ENCODE measurements at regions not wholly inside any gene's neighbourhood (a gene's known extent, or its start where the extent isn't known, plus 50 kb on each side); places are given as distances from the start of the nearest gene placed in this dataset. TPM values are rescaled to one million over a fixed set of nuclear protein-coding genes. Genes with fewer than 3 reads are reported as not detected.

GRCh38 chr9:84224246-84224645, 116.3 kb downstream of the SLC28A3 start:
- H3K4me2 ChIP-seq = no peak overlapping the region
- no peak overlapping the region for H3K4me3 ChIP-seq
- no peaks in the 10 kb centered on the region for H3K9me3 ChIP-seq (ENCODE audit: low read depth)
- H3K4me1 ChIP-seq (ENCODE audit: insufficient read depth) = peaks cover 6% of the 10 kb centered on the region
- H3K79me2 ChIP-seq = no peaks in the 10 kb centered on the region
- no peak overlapping the region for H3K27ac ChIP-seq
- WGBS (ENCODE audit: low lambda C conversion rate, missing lambda C conversion rate) = 88% methylated on average over 5 of the region's 5 CpGs
- H4K20me1 ChIP-seq (ENCODE audit: insufficient read depth, poor library complexity, severe bottlenecking) = no peaks in the 10 kb centered on the region
- no peak for TF ChIP-seq EZH2phosphoT487 (IDR thresholded peaks at IDR 0.05; ENCODE audit: low read depth, severe bottlenecking, unreplicated experiment)
- TF ChIP-seq CTCF (IDR thresholded peaks at IDR 0.05; ENCODE audit: poor library complexity) = no peak
- TF ChIP-seq EZH2 (IDR thresholded peaks at IDR 0.05; ENCODE audit: borderline replicate concordance) = no peak
- H3K36me3 ChIP-seq (replicated peaks; ENCODE audit: insufficient read depth, low read depth) = no peaks in the 10 kb centered on the region
- H3K27me3 ChIP-seq = no peaks in the 10 kb centered on the region
- no peak for DNase-seq (ENCODE audit: low spot score)
- no peaks in the 10 kb centered on the region for H3K9me2 ChIP-seq (replicated peaks; ENCODE audit: insufficient read depth)
- H2AFZ ChIP-seq = no peak overlapping the region

Small RNA genes in the stretch of these regions (small RNA-seq; reads per million reads assigned to genes)
- gene AL390838.2 = not detected

All from hepatocyte (in vitro differentiated cells).